Ovary (tissue), 7 donors: ENCODE measurements at regions not wholly inside any gene's neighbourhood (a gene's known extent, or its start where the extent isn't known, plus 50 kb on each side); places are given as distances from the start of the nearest gene placed in this dataset.

ENCODE experiments used
- DNase-seq, 5 donors: peaks; one replicate each; pipeline ENCODE4 v3.0.0-alpha.2; 2019 to 2020
- H3K27ac ChIP-seq, 2 donors: fragments of 200-600 bp; one replicate each; pipeline versions ENCODE4 v1.5.1 to v1.8.0; 2019 to 2022
- H3K27me3 ChIP-seq: fragments of 200-600 bp; one replicate; pipeline ENCODE4 v1.8.0; 2022
- H3K36me3 ChIP-seq: fragments of 200-600 bp; sonication (generic); one replicate; pipeline ENCODE4 v1.5.1; 2019
- H3K4me1 ChIP-seq: one replicate; pipeline ENCODE4 v1.8.1; 2013; ENCODE audit warnings: mild to moderate bottlenecking, moderate library complexity; ENCODE audit not compliant: insufficient read depth
- H3K4me3 ChIP-seq: fragments of 200-600 bp; sonication (generic); one replicate; pipeline ENCODE4 v1.5.1; 2017
- H3K9me3 ChIP-seq, 2 donors: fragments of 200-600 bp in 1 of 2; sonication (generic) in 1 of 2; one replicate each; pipeline versions ENCODE4 v1.5.1 to v1.8.1; 2013 to 2019; ENCODE audit warnings: mild to moderate bottlenecking in 1 of 2, moderate library complexity in 1 of 2
- EP300 ChIP-seq: sonication (generic); formaldehyde crosslinking; IDR thresholded peaks from one replicate; pipeline ENCODE4 v1.6.1; 2017; ENCODE audit warnings: antibody characterized with exemption
- POLR2A ChIP-seq: fragments of 450-650 bp; IDR thresholded peaks from one replicate; pipeline ENCODE4 v1.6.1; 2017; ENCODE audit warnings: antibody characterized with exemption, mild to moderate bottlenecking, moderate library complexity
- WGBS, 3 donors: extraction: QIAGEN DNeasy Blood & Tissue Kit in 1 of 3; methylation state at CpG; one replicate each; pipeline versions ENCODE4 v1.1.5 to v1.1.7; 2013 to 2017; 5-methylcytosine and 5-hydroxymethylcytosine counted together
- intact Hi-C, 4 donors: fragments of 100-400 bp; cut with DNase I; formaldehyde crosslinking; loops; one replicate each; pipeline versions ENCODE4 v1.11.0 to v1.15.1; 2022 to 2023
- TF ChIP-seq, protein P1 (sequence below), 3 donors: fragments of 450-650 bp in 2 of 3; fragments of 200-600 bp in 1 of 3; IDR thresholded peaks; one replicate each; pipeline versions ENCODE4 v1.5.1 to v1.8.0; 2016 to 2022; ENCODE audit warnings: antibody characterized with exemption in 3 of 3, mild to moderate bottlenecking in 1 of 3
- donor health status: DM: no; HTN: no; CAD: no; lungs with moderate emphysema.
- donor health status: DM: no; HTN: no; CAD: no.
- donor health status: Bipolar disorder and iron deficiency.
- donor health status: DM: no; HTN: no; CAD: no.
- donor health status: DM: yes; HTN: yes; CAD: no.

DNA sequence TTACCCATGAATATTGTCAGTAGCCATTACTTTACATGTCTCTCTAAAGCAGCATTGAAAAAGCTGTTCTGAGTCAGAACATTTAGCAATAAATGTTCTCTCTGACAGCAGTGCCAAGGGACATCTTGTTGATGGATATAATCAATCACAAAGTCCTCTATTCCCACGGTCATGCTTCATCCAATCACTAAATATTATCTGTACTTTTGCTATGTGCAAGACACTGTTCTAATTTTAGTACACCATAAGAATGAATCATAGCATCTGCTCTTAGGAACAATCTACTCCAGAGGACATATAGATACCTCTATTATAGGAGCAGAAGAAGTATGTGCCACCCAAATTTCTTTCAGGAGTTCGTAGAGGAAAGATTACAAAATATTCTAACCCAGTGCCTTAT is 142.5 kb upstream of the MBNL1 start:
- WGBS, 3 donors, result 80 to 86% (median 84%) methylated on average over 2 of the region's 2 CpGs
- Histone ChIP-seq H3K4me1 (no peaks in the 10 kb centered on the region), H3K36me3 (no peaks in the 10 kb centered on the region), H3K27me3 (no peaks in the 10 kb centered on the region), H3K27ac (no peak overlapping the region), H3K9me3 (no peaks in the 10 kb centered on the region), H3K4me3 (no peak overlapping the region)
- intact Hi-C loops, result no loop called here
- DNase-seq, result no peak
- TF ChIP-seq, protein P1, sequence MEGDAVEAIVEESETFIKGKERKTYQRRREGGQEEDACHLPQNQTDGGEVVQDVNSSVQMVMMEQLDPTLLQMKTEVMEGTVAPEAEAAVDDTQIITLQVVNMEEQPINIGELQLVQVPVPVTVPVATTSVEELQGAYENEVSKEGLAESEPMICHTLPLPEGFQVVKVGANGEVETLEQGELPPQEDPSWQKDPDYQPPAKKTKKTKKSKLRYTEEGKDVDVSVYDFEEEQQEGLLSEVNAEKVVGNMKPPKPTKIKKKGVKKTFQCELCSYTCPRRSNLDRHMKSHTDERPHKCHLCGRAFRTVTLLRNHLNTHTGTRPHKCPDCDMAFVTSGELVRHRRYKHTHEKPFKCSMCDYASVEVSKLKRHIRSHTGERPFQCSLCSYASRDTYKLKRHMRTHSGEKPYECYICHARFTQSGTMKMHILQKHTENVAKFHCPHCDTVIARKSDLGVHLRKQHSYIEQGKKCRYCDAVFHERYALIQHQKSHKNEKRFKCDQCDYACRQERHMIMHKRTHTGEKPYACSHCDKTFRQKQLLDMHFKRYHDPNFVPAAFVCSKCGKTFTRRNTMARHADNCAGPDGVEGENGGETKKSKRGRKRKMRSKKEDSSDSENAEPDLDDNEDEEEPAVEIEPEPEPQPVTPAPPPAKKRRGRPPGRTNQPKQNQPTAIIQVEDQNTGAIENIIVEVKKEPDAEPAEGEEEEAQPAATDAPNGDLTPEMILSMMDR (IDR thresholded peaks at IDR 0.05), result no peak
- TF ChIP-seq EP300 (no peak), POLR2A (no peak)

DNA sequence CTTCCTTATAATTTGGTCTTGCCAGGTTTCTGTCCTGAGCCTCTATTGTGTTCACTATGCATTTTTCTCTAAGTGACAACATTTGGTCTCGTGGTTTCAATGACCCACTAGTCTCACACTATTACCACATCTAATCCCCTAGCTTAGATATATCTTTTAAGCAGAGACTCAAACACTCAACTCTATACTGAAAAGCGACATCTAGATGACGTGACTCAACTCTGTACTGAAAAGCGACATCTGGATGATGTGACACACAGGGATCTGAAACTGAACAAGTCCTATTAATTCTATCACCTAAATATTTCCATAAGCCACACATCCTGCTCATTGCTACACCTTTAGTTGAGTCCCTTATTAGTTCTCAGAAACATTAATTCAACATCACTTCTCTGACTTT is 141.7 kb upstream of the MBNL1 start:
- no peaks in the 10 kb centered on the region for H3K4me1 ChIP-seq
- TF ChIP-seq POLR2A, result no peak
- no peak for TF ChIP-seq EP300
- TF ChIP-seq, protein P1 (IDR thresholded peaks at IDR 0.05), result no peak
- no peak overlapping the region for H3K4me3 ChIP-seq
- intact Hi-C loops, result no loop called here
- no peaks in the 10 kb centered on the region for H3K9me3 ChIP-seq
- no peak overlapping the region for H3K27ac ChIP-seq
- 98 to 99% (median 98%) methylated on average over 4 of the region's 4 CpGs for WGBS, 3 donors
- H3K27me3 ChIP-seq, result no peaks in the 10 kb centered on the region
- no peaks in the 10 kb centered on the region for H3K36me3 ChIP-seq
- DNase-seq, result no peak

DNA sequence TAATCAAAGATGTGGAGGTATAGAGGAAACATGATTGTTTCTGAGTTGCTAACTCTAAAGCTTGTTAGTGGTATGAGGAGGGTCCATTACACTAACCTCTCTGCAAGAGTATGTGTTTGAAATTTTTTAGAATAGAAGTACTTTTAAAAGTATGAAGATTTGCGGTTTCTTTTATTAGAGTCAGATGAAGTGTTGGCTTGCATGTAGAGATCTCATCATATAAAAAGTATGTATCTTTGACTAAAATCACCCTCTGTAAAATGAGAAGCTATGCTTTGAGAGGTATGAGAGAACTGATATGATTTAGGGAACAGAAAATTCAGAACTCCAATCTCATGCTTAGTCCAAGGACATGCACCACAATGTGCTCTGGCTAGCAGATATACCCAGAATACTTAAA is 140.4 kb upstream of the MBNL1 start:
- WGBS, 3 donors, result 43 to 91% (median 90%) methylated on average over 1 of the region's 1 CpG
- Histone ChIP-seq H3K36me3 (no peaks in the 10 kb centered on the region), H3K4me3 (no peak overlapping the region), H3K9me3 (no peaks in the 10 kb centered on the region), H3K4me1 (no peaks in the 10 kb centered on the region), H3K27ac (no peak overlapping the region), H3K27me3 (no peaks in the 10 kb centered on the region)
- intact Hi-C loops, result no loop called here
- DNase-seq, result no peak
- no peak for TF ChIP-seq POLR2A
- TF ChIP-seq, protein P1 (IDR thresholded peaks at IDR 0.05), result no peak

DNA sequence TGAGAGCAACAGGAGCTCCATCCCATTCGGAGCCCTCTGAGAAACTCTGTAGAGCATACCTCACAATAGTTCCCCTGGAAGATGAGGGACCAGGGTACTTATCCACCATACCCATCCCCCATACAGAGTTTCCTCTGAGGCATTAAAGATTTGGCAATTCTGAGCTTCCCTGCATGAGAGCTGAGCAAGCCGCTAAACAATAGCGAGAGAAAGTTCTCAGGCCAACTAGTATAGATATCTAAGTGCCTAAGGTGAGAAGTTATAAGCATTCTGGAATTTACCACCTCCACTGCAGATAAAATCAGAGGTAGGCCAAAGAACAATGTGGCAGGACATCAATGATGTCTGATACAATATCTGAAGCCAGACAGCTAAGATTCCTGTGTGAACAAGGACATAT is 129.1 kb upstream of the MBNL1 start:
- H3K27me3 ChIP-seq, result no peaks in the 10 kb centered on the region
- TF ChIP-seq POLR2A (no peak), EP300 (no peak)
- TF ChIP-seq, protein P1 (IDR thresholded peaks at IDR 0.05), result no peak
- no peaks in the 10 kb centered on the region for H3K4me1 ChIP-seq
- WGBS, 3 donors, result 93 to 98% (median 95%) methylated on average over 3 of the region's 3 CpGs
- H3K4me3 ChIP-seq, result no peak overlapping the region
- no peaks in the 10 kb centered on the region for H3K36me3 ChIP-seq
- DNase-seq, result no peak
- no peaks in the 10 kb centered on the region for H3K9me3 ChIP-seq
- no peak overlapping the region for H3K27ac ChIP-seq
- intact Hi-C loops, result no loop called here

DNA sequence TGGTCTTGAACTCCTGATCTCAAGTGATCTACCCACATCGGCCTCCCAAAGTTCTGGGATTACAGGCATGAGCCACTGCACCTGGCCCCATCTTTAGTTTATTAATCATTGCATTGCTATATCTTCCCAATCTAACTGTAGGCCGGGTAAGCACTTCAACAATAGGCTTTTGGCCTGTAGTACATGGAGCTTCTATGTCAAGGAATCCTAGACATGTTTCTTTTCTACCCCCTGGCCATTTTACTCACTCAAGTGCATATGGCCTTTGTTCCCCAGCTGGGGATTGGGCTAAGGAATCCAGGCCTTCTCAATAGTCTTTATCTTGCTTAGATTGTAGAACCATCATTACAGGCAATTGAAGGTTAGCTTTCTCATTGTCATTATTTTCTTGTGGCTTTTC is 122.3 kb upstream of the MBNL1 start:
- intact Hi-C loops, result no loop called here
- no peak for DNase-seq
- TF ChIP-seq EP300 (no peak), POLR2A (no peak)
- TF ChIP-seq, protein P1 (IDR thresholded peaks at IDR 0.05), result no peak
- Histone ChIP-seq H3K4me3 (no peak overlapping the region), H3K27ac (no peak overlapping the region), H3K36me3 (no peaks in the 10 kb centered on the region), H3K4me1 (no peaks in the 10 kb centered on the region), H3K9me3 (no peaks in the 10 kb centered on the region), H3K27me3 (no peaks in the 10 kb centered on the region)
- 94 to 96% (median 95%) methylated on average over 2 of the region's 2 CpGs for WGBS, 3 donors
